Fibroblast of villous mesenchyme (primary cell): ENCODE measurements at regions not wholly inside any gene's neighbourhood (a gene's known extent, or its start where the extent isn't known, plus 50 kb on each side); places are given as distances from the start of the nearest gene placed in this dataset.

Source experiments
- DNase-seq: peaks from one replicate; pipeline ENCODE4 v3.0.0-alpha.2; 2010; ENCODE audit warnings: low read depth
- H3K4me3 ChIP-seq: 2 replicates; pipeline ENCODE4 v1.5.1; 2011; ENCODE audit warnings: low read depth, mild to moderate bottlenecking, low read length
- CTCF ChIP-seq: IDR thresholded peaks from 2 replicates; pipeline ENCODE4 v1.5.1; 2012; ENCODE audit warnings: low read depth, mild to moderate bottlenecking, low read length; ENCODE audit not compliant: insufficient read depth

GRCh38 chr9:26460624-26461023 lies 432.0 kb downstream of the CAAP1 start:
- TF ChIP-seq CTCF = no peak
- H3K4me3 ChIP-seq = no peak overlapping the region
- DNase-seq = no peak

- no peak overlapping the region for H3K4me3 ChIP-seq
- no peak for DNase-seq
- TF ChIP-seq CTCF = no peak
Measured at GRCh38 chr9:26459959-26460358, 432.6 kb downstream of the CAAP1 start.

GRCh38 chr9:26458054-26458453 lies 434.5 kb downstream of the CAAP1 start:
- DNase-seq = no peak
- no peak overlapping the region for H3K4me3 ChIP-seq
- TF ChIP-seq CTCF = no peak

DNA sequence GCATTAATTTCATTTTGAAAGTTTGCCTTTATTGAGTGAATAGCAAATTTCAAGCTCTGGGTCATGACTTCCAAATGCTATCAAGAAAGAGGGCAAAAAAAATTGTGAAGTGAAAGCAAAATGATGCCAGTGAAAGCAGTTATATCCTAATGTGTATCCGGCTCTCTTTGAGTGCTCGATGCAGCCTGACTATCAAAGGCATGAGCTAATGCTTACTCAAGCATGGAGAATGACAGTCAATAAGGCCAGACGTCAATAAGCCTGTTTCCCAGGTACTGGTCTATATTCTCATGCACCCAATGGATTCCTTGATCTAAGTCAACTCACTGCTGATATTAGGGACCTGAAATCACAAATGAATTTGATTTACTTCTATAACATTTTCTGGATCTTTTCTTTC lies 435.5 kb downstream of the CAAP1 start:
- no peak for DNase-seq
- no peak for TF ChIP-seq CTCF

DNA sequence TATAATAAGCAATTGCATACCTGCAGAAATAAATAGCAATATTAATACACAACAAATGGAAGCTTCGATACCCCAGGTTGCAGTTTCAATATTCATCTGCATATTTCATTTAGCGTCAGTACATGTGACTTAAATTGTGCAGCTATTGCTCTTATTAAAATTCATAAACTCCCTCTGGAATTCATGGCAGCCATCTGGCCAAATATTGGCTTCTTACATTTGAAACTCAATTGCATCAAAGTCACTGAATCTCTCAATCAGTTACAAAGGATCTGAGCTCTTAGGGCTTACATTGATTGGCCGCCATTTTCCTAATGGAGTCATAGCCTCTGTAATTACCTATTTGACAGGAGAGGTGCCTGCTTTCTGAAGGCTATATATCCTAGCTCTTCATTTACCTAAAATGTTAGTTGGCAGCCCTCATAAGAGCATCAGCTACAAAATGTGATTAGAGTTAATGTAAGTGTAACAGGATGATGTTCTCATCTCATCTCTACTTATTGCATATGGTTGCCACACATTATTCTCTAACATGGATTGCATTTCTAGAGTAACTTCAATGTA lies 453.5 kb downstream of the CAAP1 start:
- no peak for DNase-seq
- no peak overlapping the region for H3K4me3 ChIP-seq
- no peak for TF ChIP-seq CTCF

More for the DNA sequence above, 435.5 kb downstream of the CAAP1 start:
- H3K4me3 ChIP-seq = no peak overlapping the region

GRCh38 chr9:26437056-26437711 lies 455.4 kb downstream of the CAAP1 start:
- no peak for TF ChIP-seq CTCF
- DNase-seq = no peak
- no peak overlapping the region for H3K4me3 ChIP-seq
